Large intestine (tissue), 3 donors: ENCODE measurements at regions not wholly inside any gene's neighbourhood (a gene's known extent, or its start where the extent isn't known, plus 50 kb on each side); places are given as distances from the start of the nearest gene placed in this dataset.

Experiments
- DNase-seq, 2 donors: peaks; one replicate each; pipeline versions ENCODE4 v3.0.0 to v3.0.0-alpha.2; 2013
- H3K27ac ChIP-seq: one replicate; pipeline ENCODE4 v1.5.1; 2013; ENCODE audit warnings: low read length
- H3K27me3 ChIP-seq: 2 replicates; pipeline ENCODE4 v1.6.1; 2013; ENCODE audit warnings: low read length; ENCODE audit not compliant: control insufficient read depth, insufficient read depth
- H3K36me3 ChIP-seq: 2 replicates; pipeline ENCODE4 v1.6.1; 2013; ENCODE audit warnings: low read length; ENCODE audit not compliant: control insufficient read depth, insufficient read depth
- H3K4me1 ChIP-seq: one replicate; pipeline ENCODE4 v1.6.1; 2013; ENCODE audit warnings: low read length; ENCODE audit not compliant: control insufficient read depth, insufficient read depth
- H3K4me3 ChIP-seq: one replicate; pipeline ENCODE4 v1.5.1; 2013; ENCODE audit warnings: low read length
- H3K9me3 ChIP-seq: one replicate; pipeline ENCODE4 v1.6.1; 2013; ENCODE audit warnings: mild to moderate bottlenecking, low read depth, low read length, moderate library complexity; ENCODE audit not compliant: control insufficient read depth
- WGBS: methylation state at CpG from one replicate; pipeline ENCODE4 v1.1.5; 2013; ENCODE audit warnings: low lambda C conversion rate; ENCODE audit not compliant: insufficient coverage; 5-methylcytosine and 5-hydroxymethylcytosine counted together

DNA sequence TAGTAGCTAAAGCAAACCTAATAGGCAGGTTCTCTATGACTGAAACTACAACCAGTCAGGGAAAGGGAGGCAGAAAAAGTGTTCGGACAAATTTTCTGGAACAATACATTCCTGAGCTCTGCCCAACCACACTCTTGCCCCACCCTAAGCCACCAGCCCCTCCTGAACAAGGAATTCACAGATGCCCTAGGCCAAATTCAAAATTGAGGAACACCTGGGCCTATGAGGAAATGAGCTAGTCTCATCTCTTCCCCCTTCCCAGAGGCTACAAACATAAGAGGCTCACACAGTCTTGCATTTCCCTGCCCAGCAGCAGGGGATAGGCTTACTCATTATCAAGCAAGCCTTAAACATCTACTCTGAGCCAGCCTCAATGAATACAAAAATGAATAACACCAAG is 284.7 kb downstream of the ZNF674 start:
- Histone ChIP-seq H3K9me3 (no peaks in the 10 kb centered on the region), H3K27me3 (no peaks in the 10 kb centered on the region), H3K36me3 (no peaks in the 10 kb centered on the region), H3K27ac (no peak overlapping the region), H3K4me1 (peaks cover 3% of the 10 kb centered on the region), H3K4me3 (no peak overlapping the region)
- DNase-seq, result no peak
- no CpG with 5 or more reads among the region's 1 CpG for WGBS

DNA sequence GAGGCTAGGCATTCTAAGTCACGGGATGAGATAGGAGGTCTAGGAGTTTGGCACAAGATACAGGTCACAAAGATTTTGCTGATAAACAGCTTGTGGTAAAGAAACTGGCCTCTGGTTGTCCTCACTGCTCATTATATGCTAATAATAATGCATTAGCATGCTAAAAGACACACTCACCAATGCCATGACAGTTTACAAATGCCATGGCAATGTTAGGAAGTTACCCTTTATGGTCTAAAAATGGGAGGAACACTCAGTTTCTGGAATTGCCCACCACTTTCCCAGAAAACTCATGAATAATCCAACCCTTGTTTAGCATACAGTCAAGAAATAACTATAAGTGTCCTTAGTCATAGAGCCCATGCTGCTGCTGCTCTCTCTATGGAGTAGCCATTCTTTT is 286.9 kb downstream of the ZNF674 start:
- no CpG with 5 or more reads among the region's 1 CpG for WGBS
- H3K4me1 ChIP-seq, result peaks cover 3% of the 10 kb centered on the region

DNA sequence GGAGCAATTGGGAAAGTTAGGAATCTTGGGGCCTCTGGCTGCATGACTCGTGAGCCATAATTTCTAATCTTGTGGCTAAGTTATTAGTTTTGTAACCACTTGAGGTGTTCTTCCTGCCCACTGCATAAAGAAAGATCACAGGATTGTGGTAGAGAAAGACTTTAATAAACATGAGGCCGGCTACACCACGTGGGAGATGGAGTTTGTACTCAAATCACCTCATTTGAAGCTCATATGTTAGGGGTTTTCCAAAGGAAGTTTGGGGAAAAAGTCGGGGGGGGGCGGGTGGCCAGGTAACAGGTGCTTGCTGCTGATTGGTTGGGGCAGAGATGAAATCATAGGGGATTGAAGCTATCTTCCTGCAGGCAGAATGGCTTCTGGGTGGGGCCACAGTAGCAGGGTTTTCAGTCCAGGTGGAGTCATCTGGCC is 287.8 kb downstream of the ZNF674 start:
- H3K4me3 ChIP-seq, result no peak overlapping the region
- H3K27me3 ChIP-seq, result no peaks in the 10 kb centered on the region
- H3K9me3 ChIP-seq, result no peaks in the 10 kb centered on the region
- WGBS, result no CpG with 5 or more reads among the region's 5 CpGs
- DNase-seq, result no peak
- peaks cover 3% of the 10 kb centered on the region for H3K4me1 ChIP-seq
- H3K36me3 ChIP-seq, result no peaks in the 10 kb centered on the region
- no peak overlapping the region for H3K27ac ChIP-seq

More for the DNA sequence above, 286.9 kb downstream of the ZNF674 start:
- H3K36me3 ChIP-seq, result no peaks in the 10 kb centered on the region
- no peaks in the 10 kb centered on the region for H3K27me3 ChIP-seq
- no peak overlapping the region for H3K4me3 ChIP-seq
- no peak for DNase-seq
- no peaks in the 10 kb centered on the region for H3K9me3 ChIP-seq
- H3K27ac ChIP-seq, result no peak overlapping the region

DNA sequence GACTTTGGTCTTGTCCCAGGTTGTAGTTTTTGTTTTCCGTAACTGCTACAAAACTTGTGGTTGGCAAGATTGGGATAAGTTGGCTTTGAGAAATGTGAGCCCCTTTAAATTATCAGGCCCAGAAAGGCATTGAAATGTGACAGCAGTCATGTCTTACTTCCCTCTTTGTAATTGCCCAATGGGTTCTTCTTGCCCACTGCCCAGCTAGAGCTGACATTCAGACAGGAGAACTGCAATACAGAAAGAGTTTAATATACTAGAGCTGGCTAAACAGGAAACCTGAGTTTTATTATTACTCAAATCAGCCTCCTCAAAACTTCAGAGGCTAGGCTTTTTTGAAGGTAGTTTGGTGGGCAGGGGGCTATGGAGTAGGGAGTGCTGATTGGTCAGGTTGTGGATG is 288.3 kb downstream of the ZNF674 start:
- Histone ChIP-seq H3K36me3 (no peaks in the 10 kb centered on the region), H3K4me3 (no peak overlapping the region), H3K9me3 (no peaks in the 10 kb centered on the region), H3K27ac (no peak overlapping the region), H3K27me3 (no peaks in the 10 kb centered on the region), H3K4me1 (peaks cover 3% of the 10 kb centered on the region)
- DNase-seq, result no peak
- WGBS, result no CpG with 5 or more reads among the region's 1 CpG

DNA sequence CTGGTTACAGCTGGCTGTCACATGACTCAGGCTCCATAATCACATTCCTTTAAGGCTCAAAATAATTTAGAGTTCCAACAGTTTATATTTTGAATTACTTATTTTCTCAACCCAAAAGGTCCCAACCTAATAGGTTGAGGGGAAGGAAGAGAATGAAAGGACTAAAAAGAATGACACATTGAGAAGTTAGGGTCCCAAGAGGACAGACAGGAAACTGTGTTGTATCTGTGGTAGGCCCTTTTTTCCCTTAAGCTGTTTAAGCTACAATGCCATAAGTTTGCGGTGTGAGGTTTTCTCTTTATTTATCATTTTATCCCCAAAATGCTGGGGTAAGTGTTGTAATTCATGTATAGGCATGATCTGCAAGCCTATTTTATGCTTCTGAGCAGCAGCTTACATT is 290.2 kb downstream of the ZNF674 start:
- Histone ChIP-seq H3K27ac (no peak overlapping the region), H3K9me3 (no peaks in the 10 kb centered on the region), H3K4me3 (no peak overlapping the region), H3K4me1 (no peaks in the 10 kb centered on the region), H3K27me3 (no peaks in the 10 kb centered on the region), H3K36me3 (no peaks in the 10 kb centered on the region)
- DNase-seq, result no peak
- no CpG with 5 or more reads among the region's 1 CpG for WGBS

- Histone ChIP-seq H3K9me3 (no peaks in the 10 kb centered on the region), H3K36me3 (no peaks in the 10 kb centered on the region), H3K27me3 (no peaks in the 10 kb centered on the region), H3K27ac (no peak overlapping the region), H3K4me1 (no peaks in the 10 kb centered on the region), H3K4me3 (no peak overlapping the region)
- WGBS, result no CpG with 5 or more reads among the region's 1 CpG
- DNase-seq, result no peak
These were observed 290.6 kb downstream of the ZNF674 start for GRCh38 chrX:46254641-46255040.

DNA sequence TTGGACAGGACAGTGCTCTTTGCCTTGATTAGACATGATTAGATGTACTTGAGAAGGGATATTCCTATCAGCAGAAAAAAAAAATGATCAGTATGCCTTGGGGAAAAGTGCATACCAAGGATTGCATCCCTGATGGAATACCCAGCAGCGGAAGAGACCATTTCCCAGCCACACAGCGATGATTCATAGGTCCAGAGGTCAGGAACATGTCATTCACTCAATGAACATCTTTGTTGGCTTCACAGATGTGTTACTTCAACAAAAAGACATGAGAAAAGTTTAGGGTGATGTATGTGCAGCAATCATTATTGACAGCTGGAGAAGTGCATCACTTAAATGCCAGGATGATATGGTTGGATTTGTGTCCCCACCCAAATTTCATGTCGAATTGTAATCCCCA is 293.5 kb downstream of the ZNF674 start:
- Histone ChIP-seq H3K4me1 (no peaks in the 10 kb centered on the region), H3K9me3 (no peaks in the 10 kb centered on the region), H3K4me3 (no peak overlapping the region), H3K27ac (no peak overlapping the region), H3K27me3 (no peaks in the 10 kb centered on the region), H3K36me3 (no peaks in the 10 kb centered on the region)
- DNase-seq, result no peak
- WGBS, result no CpG with 5 or more reads among the region's 3 CpGs

DNA sequence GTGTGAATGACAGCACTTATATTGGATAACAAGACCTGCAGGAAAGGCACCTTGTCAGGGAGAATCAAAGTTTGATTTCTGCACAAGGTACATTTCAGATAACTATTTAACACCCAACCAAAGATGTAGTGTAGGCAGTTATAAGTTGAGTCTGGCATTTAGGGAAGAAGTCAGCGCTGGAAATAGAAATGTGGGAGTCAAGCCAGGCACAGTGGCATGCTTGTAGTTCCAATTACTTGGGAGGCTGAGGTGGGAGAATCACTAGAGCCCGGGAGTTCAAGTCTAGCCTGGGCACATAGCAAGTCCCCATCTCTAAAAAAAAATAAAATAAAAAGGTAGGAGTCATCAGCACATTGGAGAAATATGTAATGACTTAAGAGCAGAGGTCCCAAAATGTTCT is 295.1 kb downstream of the ZNF674 start:
- H3K4me3 ChIP-seq, result no peak overlapping the region
- H3K36me3 ChIP-seq, result no peaks in the 10 kb centered on the region
- H3K27ac ChIP-seq, result no peak overlapping the region
- H3K9me3 ChIP-seq, result no peaks in the 10 kb centered on the region
- no peaks in the 10 kb centered on the region for H3K27me3 ChIP-seq
- no peaks in the 10 kb centered on the region for H3K4me1 ChIP-seq
- no peak for DNase-seq
- WGBS, result no CpG with 5 or more reads among the region's 2 CpGs

DNA sequence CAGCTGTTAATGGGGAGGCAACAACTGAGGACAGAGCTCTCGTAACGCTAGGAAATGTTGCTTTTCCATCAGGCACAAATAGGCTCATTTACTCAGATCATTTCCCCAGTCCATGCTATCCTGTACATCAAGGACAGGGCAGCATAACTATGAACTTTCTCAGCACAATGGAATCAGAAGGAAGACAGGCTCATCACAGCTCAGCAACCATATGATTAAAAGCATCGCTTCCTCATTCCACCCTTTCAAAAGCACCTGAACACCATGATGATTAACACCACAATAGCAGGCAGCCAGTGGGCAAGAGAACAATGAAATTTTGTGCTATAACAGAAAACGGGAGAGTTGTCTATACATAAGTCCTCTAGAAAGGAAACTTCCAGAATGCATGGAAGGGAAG is 297.8 kb downstream of the ZNF674 start:
- H3K27me3 ChIP-seq, result no peaks in the 10 kb centered on the region
- DNase-seq, result no peak
- H3K4me3 ChIP-seq, result no peak overlapping the region
- no peaks in the 10 kb centered on the region for H3K4me1 ChIP-seq
- no CpG with 5 or more reads among the region's 4 CpGs for WGBS
- no peak overlapping the region for H3K27ac ChIP-seq
- no peaks in the 10 kb centered on the region for H3K36me3 ChIP-seq
- H3K9me3 ChIP-seq, result no peaks in the 10 kb centered on the region

DNA sequence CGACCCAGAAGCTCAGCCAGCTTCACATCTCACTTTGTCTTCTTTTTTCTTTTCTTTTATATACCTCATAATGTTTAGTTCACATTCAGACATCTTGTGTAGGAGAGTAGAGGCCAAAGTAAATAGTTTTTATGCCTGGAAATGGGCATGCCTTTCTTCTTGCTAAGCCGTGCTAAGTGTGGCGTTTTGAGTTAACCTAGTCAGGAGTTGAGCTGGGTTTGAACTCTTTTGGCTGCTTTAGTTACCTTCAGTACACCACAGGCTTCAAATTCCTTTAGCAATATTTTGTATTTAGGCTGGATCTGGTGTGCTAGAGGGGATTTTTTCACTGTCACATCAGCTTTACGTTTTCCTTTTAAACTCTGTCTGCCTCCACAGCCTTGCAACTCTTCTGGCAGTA is 300.8 kb downstream of the ZNF674 start:
- no peaks in the 10 kb centered on the region for H3K4me1 ChIP-seq
- no CpG with 5 or more reads among the region's 4 CpGs for WGBS
- no peak overlapping the region for H3K4me3 ChIP-seq
- DNase-seq, result no peak
- H3K9me3 ChIP-seq, result no peaks in the 10 kb centered on the region
- H3K27me3 ChIP-seq, result no peaks in the 10 kb centered on the region
- no peak overlapping the region for H3K27ac ChIP-seq
- no peaks in the 10 kb centered on the region for H3K36me3 ChIP-seq

- H3K27me3 ChIP-seq, result no peaks in the 10 kb centered on the region
- H3K36me3 ChIP-seq, result no peaks in the 10 kb centered on the region
- H3K4me3 ChIP-seq, result no peak overlapping the region
- WGBS, result no CpG with 5 or more reads among the region's 2 CpGs
- no peaks in the 10 kb centered on the region for H3K4me1 ChIP-seq
- DNase-seq, result no peak
- H3K9me3 ChIP-seq, result no peaks in the 10 kb centered on the region
- H3K27ac ChIP-seq, result no peak overlapping the region
These were observed 308.8 kb downstream of the ZNF674 start for GRCh38 chrX:46236411-46236810.
